HUDEP-2 (cell line): ENCODE measurements at regions not wholly inside any gene's neighbourhood (a gene's known extent, or its start where the extent isn't known, plus 50 kb on each side); places are given as distances from the start of the nearest gene placed in this dataset.

ENCODE experiments used
- DNase-seq, 76 experiments: peaks; one replicate each; lab custom pipeline; 2025; ENCODE audit not compliant: unreplicated experiment in 76 of 76; lab: John Stamatoyannopoulos, UW

GRCh38 chr2:120932881-120933280 is 197.2 kb downstream of the GLI2 start:
- no peak for DNase-seq

GRCh38 chr2:120933693-120934573 is 198.3 kb downstream of the GLI2 start:
- DNase-seq, result peak in 1 of 76 experiments; percentile 21

- peak in 25 of 76 experiments; percentile 6 to 53 (median 19) for DNase-seq
These were observed 199.1 kb downstream of the GLI2 start for GRCh38 chr2:120934574-120935338.

- DNase-seq, result no peak
These were observed 200.0 kb downstream of the GLI2 start for GRCh38 chr2:120935339-120936313.

- peak in 1 of 76 experiments; percentile 10 for DNase-seq
These were observed 201.0 kb downstream of the GLI2 start for GRCh38 chr2:120936476-120937334.

GRCh38 chr2:120937686-120938044 is 202.0 kb downstream of the GLI2 start:
- DNase-seq, result peak in 6 of 76 experiments; percentile 37 to 57 (median 50)

- peak in 69 of 76 experiments; percentile 9 to 80 (median 42) for DNase-seq
These were observed 202.5 kb downstream of the GLI2 start for GRCh38 chr2:120938045-120938771.

GRCh38 chr2:120939595-120940318 is 204.1 kb downstream of the GLI2 start:
- peak in 58 of 76 experiments; percentile 7 to 75 (median 35) for DNase-seq

GRCh38 chr2:120940319-120940696 is 204.6 kb downstream of the GLI2 start:
- DNase-seq, result no peak

- DNase-seq, result peak in 5 of 76 experiments; percentile 7 to 31 (median 13)
These were observed 205.1 kb downstream of the GLI2 start for GRCh38 chr2:120940726-120941256.

GRCh38 chr2:120941571-120942120 is 206.0 kb downstream of the GLI2 start:
- DNase-seq, result no peak

GRCh38 chr2:120942658-120943057 is 207.0 kb downstream of the GLI2 start:
- no peak for DNase-seq

GRCh38 chr2:120943403-120944034 is 207.9 kb downstream of the GLI2 start:
- no peak for DNase-seq

- DNase-seq, result no peak
These were observed 208.9 kb downstream of the GLI2 start for GRCh38 chr2:120944575-120944974.

- no peak for DNase-seq
These were observed 209.4 kb downstream of the GLI2 start for GRCh38 chr2:120945091-120945490.

- no peak for DNase-seq
These were observed 210.3 kb downstream of the GLI2 start for GRCh38 chr2:120945832-120946499.

- no peak for DNase-seq
These were observed 211.7 kb downstream of the GLI2 start for GRCh38 chr2:120947327-120947726.
